SK-N-SH (cell line): ENCODE measurements at regions not wholly inside any gene's neighbourhood (a gene's known extent, or its start where the extent isn't known, plus 50 kb on each side); places are given as distances from the start of the nearest gene placed in this dataset.

Experiments used
- CTCF ChIA-PET: fragments of 300-600, 350-600 bp; formaldehyde crosslinking; extraction: SDS; loops from one replicate; lab custom pipeline; 2021; lab: Yijun Ruan, JAX
- POLR2A ChIA-PET: fragments of 350-600 bp; sonication (Branson Sonifier 250); formaldehyde crosslinking; extraction: SDS; loops from one replicate; lab custom pipeline; 2020; ENCODE audit warnings: antibody characterized with exemption, inconsistent platforms; lab: Yijun Ruan, JAX
- DNase-seq: peaks from one replicate; pipeline ENCODE4 v3.0.0; 2012
- H2AFZ ChIP-seq: fragments of 200-600 bp; sonication (generic); 2 replicates; pipeline ENCODE4 v1.8.1; 2016; ENCODE audit warnings: antibody characterized with exemption, mild to moderate bottlenecking, low read depth
- H3F3A ChIP-seq: fragments of 200-600 bp; sonication (generic); replicated peaks from 2 replicates; pipeline ENCODE3; 2016; ENCODE audit warnings: antibody characterized with exemption, mild to moderate bottlenecking; ENCODE audit not compliant: insufficient read depth
- H3K27ac ChIP-seq, 2 experiments: fragments of 200-500 bp in 1 of 2; fragments of 200-600 bp in 1 of 2; sonication (Bioruptor generic) in 1 of 2; sonication (generic), shearing (Covaris generic) in 1 of 2; 2 replicates each; pipeline versions ENCODE4 v1.5.1 to v1.6.1; 2014 to 2016; ENCODE audit warnings: low read depth in 2 of 2, inconsistent platforms in 1 of 2, low read length in 1 of 2, mild to moderate bottlenecking in 1 of 2, mixed read lengths in 1 of 2
- H3K27me3 ChIP-seq: fragments of 200-600 bp; sonication (generic), shearing (Covaris generic); 2 replicates; pipeline ENCODE4 v1.6.1; 2016; ENCODE audit warnings: mixed run types; ENCODE audit not compliant: insufficient read depth
- H3K36me3 ChIP-seq, 2 experiments: fragments of 200-500 bp in 1 of 2; fragments of 200-600 bp in 1 of 2; sonication (Bioruptor generic) in 1 of 2; sonication (generic) in 1 of 2; replicated peaks in 1 of 2; 2 replicates each; pipeline versions ENCODE3 to v1.5.1; 2014 to 2016; ENCODE audit warnings: low read length in 1 of 2, mild to moderate bottlenecking in 1 of 2; ENCODE audit not compliant: insufficient read depth in 2 of 2, control insufficient read depth in 1 of 2
- H3K4me1 ChIP-seq, 2 experiments: fragments of 200-500 bp in 1 of 2; fragments of 200-600 bp in 1 of 2; sonication (Bioruptor generic) in 1 of 2; sonication (generic), shearing (Covaris generic) in 1 of 2; 2 replicates each; pipeline versions ENCODE4 v1.5.1 to v1.6.1; 2014 to 2016; ENCODE audit warnings: low read depth in 1 of 2, low read length in 1 of 2, mixed run types in 1 of 2; ENCODE audit not compliant: insufficient read depth in 2 of 2, control insufficient read depth in 1 of 2
- H3K4me2 ChIP-seq: fragments of 200-600 bp; sonication (generic), shearing (Covaris generic); 2 replicates; pipeline ENCODE4 v1.6.1; 2017; ENCODE audit warnings: mixed run types
- H3K4me3 ChIP-seq, 2 experiments: fragments of 200-500 bp in 1 of 2; fragments of 200-600 bp in 1 of 2; sonication (Bioruptor generic) in 1 of 2; sonication (generic), shearing (Covaris generic) in 1 of 2; 2 replicates each; pipeline versions ENCODE4 v1.5.1 to v1.8.1; 2014 to 2016; ENCODE audit warnings: low read depth in 2 of 2, inconsistent platforms in 1 of 2, low read length in 1 of 2, mild to moderate bottlenecking in 1 of 2, mixed read lengths in 1 of 2, moderate library complexity in 1 of 2
- H3K79me2 ChIP-seq: fragments of 200-600 bp; sonication (generic); 2 replicates; pipeline ENCODE4 v1.8.1; 2017; ENCODE audit warnings: mild to moderate bottlenecking; ENCODE audit not compliant: insufficient read depth
- H3K9ac ChIP-seq: fragments of 200-600 bp; sonication (generic); 2 replicates; pipeline ENCODE4 v1.6.1; 2017; ENCODE audit warnings: mixed run types
- H3K9me2 ChIP-seq: fragments of 200-600 bp; sonication (generic); 2 replicates; pipeline ENCODE4 v1.6.1; 2017; ENCODE audit warnings: mixed run types
- H3K9me3 ChIP-seq: fragments of 200-600 bp; sonication (generic); 2 replicates; pipeline ENCODE4 v1.6.1; 2017; ENCODE audit warnings: mixed run types, mild to moderate bottlenecking, moderate library complexity
- H4K20me1 ChIP-seq: fragments of 200-600 bp; sonication (generic); 2 replicates; pipeline ENCODE4 v1.6.1; 2017; ENCODE audit warnings: mild to moderate bottlenecking, mixed run types; ENCODE audit not compliant: insufficient read depth
- CHD2 ChIP-seq: fragments of 150-350 bp; IDR thresholded peaks from 2 replicates; pipeline ENCODE4 v1.6.1; 2018; ENCODE audit warnings: low read length; ENCODE audit not compliant: partially characterized antibody
- ELF1 ChIP-seq: IDR thresholded peaks from 2 replicates; pipeline ENCODE4 v1.4.0; 2012
- EZH2phosphoT487 ChIP-seq: fragments of 200-600 bp; sonication (generic); IDR thresholded peaks from 2 replicates; pipeline ENCODE4 v1.6.1; 2017; ENCODE audit warnings: low read depth, mixed run types, mild to moderate bottlenecking, antibody characterized with exemption, moderate library complexity, borderline replicate concordance
- FOXM1 ChIP-seq: IDR thresholded peaks from 2 replicates; pipeline ENCODE4 v1.4.0; 2012; ENCODE audit warnings: low read depth, mild to moderate bottlenecking
- JUND ChIP-seq: IDR thresholded peaks from 2 replicates; pipeline ENCODE4 v1.4.0; 2012
- NFIC ChIP-seq: IDR thresholded peaks from 2 replicates; pipeline ENCODE4 v1.4.0; 2012; ENCODE audit warnings: borderline replicate concordance
- POLR2AphosphoS5 ChIP-seq: IDR thresholded peaks from 2 replicates; pipeline ENCODE4 v1.6.1; 2012; ENCODE audit warnings: low read depth, low read length
- RAD21 ChIP-seq: IDR thresholded peaks from 2 replicates; pipeline ENCODE4 v1.6.1; 2012; ENCODE audit warnings: mild to moderate bottlenecking, low read length
- REST ChIP-seq: IDR thresholded peaks from 2 replicates; pipeline ENCODE4 v1.6.1; 2012; ENCODE audit warnings: mild to moderate bottlenecking, low read depth, low read length, moderate library complexity
- RFX5 ChIP-seq: IDR thresholded peaks from 2 replicates; pipeline ENCODE4 v1.6.1; 2012; ENCODE audit warnings: mild to moderate bottlenecking, improper control_type of control experiment, low read length
- RXRA ChIP-seq: IDR thresholded peaks from 2 replicates; pipeline ENCODE4 v1.4.0; 2012; ENCODE audit warnings: low read depth, mild to moderate bottlenecking, borderline replicate concordance
- TAF1 ChIP-seq: IDR thresholded peaks from 2 replicates; pipeline ENCODE4 v1.6.1; 2012; ENCODE audit warnings: low read depth, mild to moderate bottlenecking, low read length, moderate library complexity, borderline replicate concordance
- TEAD4 ChIP-seq: IDR thresholded peaks from 2 replicates; pipeline ENCODE4 v1.4.0; 2012; ENCODE audit warnings: mild to moderate bottlenecking, borderline replicate concordance; ENCODE audit not compliant: insufficient read depth
- USF1 ChIP-seq: IDR thresholded peaks from 2 replicates; pipeline ENCODE4 v1.4.0; 2012; ENCODE audit warnings: low read depth, borderline replicate concordance
- WGBS: methylation state at CpG from one replicate; pipeline ENCODE4 v1.1.6; 2017; ENCODE audit warnings: low lambda C conversion rate; 5-methylcytosine and 5-hydroxymethylcytosine counted together
- TF ChIP-seq, protein P1 (sequence below): fragments of 150-350 bp; IDR thresholded peaks from 2 replicates; pipeline ENCODE4 v1.6.1; 2017; ENCODE audit warnings: antibody characterized with exemption, low read length, low read depth, borderline replicate concordance
- TF ChIP-seq, protein P2 (sequence below): IDR thresholded peaks from 2 replicates; pipeline ENCODE4; 2012

GRCh38 chr20:40939667-40940066 is 89.0 kb upstream of the TOP1 start:
- no peaks in the 10 kb centered on the region for H3K79me2 ChIP-seq
- no peaks in the 10 kb centered on the region for H3K9me3 ChIP-seq
- H3K9me2 ChIP-seq, result no peaks in the 10 kb centered on the region
- no peak overlapping the region for H3K27ac ChIP-seq
- H3K4me1 ChIP-seq, result no peaks in the 10 kb centered on the region
- H3K4me3 ChIP-seq, result no peak overlapping the region
- no peak overlapping the region for H3K9ac ChIP-seq
- H4K20me1 ChIP-seq, result no peaks in the 10 kb centered on the region
- no peak overlapping the region for H2AFZ ChIP-seq
- no peaks in the 10 kb centered on the region for H3K27me3 ChIP-seq
- WGBS, result 66% methylated on average over 5 of the region's 5 CpGs
- TF ChIP-seq TAF1 (no peak), NFIC (no peak), RXRA (no peak), USF1 (no peak), RAD21 (no peak), RFX5 (no peak), TEAD4 (no peak), JUND (no peak), CHD2 (no peak)
- TF ChIP-seq, protein P1, sequence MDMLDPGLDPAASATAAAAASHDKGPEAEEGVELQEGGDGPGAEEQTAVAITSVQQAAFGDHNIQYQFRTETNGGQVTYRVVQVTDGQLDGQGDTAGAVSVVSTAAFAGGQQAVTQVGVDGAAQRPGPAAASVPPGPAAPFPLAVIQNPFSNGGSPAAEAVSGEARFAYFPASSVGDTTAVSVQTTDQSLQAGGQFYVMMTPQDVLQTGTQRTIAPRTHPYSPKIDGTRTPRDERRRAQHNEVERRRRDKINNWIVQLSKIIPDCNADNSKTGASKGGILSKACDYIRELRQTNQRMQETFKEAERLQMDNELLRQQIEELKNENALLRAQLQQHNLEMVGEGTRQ, result no peak
- no peak overlapping the region for H3K4me2 ChIP-seq
- no peaks in the 10 kb centered on the region for H3F3A ChIP-seq
- ChIA-PET CTCF (interaction anchor here (1.8 kb wide), 2 partner anchors 23 to 143 kb away, joined by 7 to 8 read pairs; no protein-coding TSS in a partner anchor), POLR2A (no interaction called here)
- H3K36me3 ChIP-seq, result no peaks in the 10 kb centered on the region
- no peak for DNase-seq

- no peak overlapping the region for H3K4me2 ChIP-seq
- H2AFZ ChIP-seq, result no peak overlapping the region
- H3K36me3 ChIP-seq, result no peaks in the 10 kb centered on the region
- ChIA-PET CTCF (no interaction called here), POLR2A (no interaction called here)
- no peak overlapping the region for H3K9ac ChIP-seq
- H3K4me1 ChIP-seq, result no peaks in the 10 kb centered on the region
- H3F3A ChIP-seq, result no peaks in the 10 kb centered on the region
- H3K27ac ChIP-seq, result no peak overlapping the region
- no peaks in the 10 kb centered on the region for H3K27me3 ChIP-seq
- TF ChIP-seq EZH2phosphoT487, result no peak
- TF ChIP-seq REST, result no peak
- no peak for TF ChIP-seq ELF1
- TF ChIP-seq, protein P2, sequence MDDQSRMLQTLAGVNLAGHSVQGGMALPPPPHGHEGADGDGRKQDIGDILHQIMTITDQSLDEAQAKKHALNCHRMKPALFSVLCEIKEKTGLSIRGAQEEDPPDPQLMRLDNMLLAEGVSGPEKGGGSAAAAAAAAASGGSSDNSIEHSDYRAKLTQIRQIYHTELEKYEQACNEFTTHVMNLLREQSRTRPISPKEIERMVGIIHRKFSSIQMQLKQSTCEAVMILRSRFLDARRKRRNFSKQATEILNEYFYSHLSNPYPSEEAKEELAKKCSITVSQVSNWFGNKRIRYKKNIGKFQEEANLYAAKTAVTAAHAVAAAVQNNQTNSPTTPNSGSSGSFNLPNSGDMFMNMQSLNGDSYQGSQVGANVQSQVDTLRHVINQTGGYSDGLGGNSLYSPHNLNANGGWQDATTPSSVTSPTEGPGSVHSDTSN, result no peak
- no peak for TF ChIP-seq POLR2AphosphoS5
- no peak for TF ChIP-seq FOXM1
- no peak overlapping the region for H3K4me3 ChIP-seq
- H4K20me1 ChIP-seq, result no peaks in the 10 kb centered on the region
- no peaks in the 10 kb centered on the region for H3K9me2 ChIP-seq
- H3K79me2 ChIP-seq, result no peaks in the 10 kb centered on the region
- 75% methylated on average over 3 of the region's 3 CpGs for WGBS
- no peaks in the 10 kb centered on the region for H3K9me3 ChIP-seq
- no peak for DNase-seq
These were observed 87.5 kb upstream of the TOP1 start for GRCh38 chr20:40941133-40941610.
